ENCODE measurements at regions not wholly inside any gene's neighbourhood (a gene's known extent, or its start where the extent isn't known, plus 50 kb on each side); places are given as distances from the start of the nearest gene placed in this dataset.

- no peak for DNase-seq
- H3K4me3 ChIP-seq (ENCODE audit: low read depth, low read length) = no peak overlapping the region
- H3K27ac ChIP-seq = no peak overlapping the region
- H3K27me3 ChIP-seq (replicated peaks) = no peaks in the 10 kb centered on the region
- no peaks in the 10 kb centered on the region for H3K36me3 ChIP-seq (replicated peaks)
- in situ Hi-C loops (cut with HindIII; ENCODE audit: low pct_ligation_motif_present, low sequenced_read_pairs) = no loop called here
- TF ChIP-seq, protein P1, sequence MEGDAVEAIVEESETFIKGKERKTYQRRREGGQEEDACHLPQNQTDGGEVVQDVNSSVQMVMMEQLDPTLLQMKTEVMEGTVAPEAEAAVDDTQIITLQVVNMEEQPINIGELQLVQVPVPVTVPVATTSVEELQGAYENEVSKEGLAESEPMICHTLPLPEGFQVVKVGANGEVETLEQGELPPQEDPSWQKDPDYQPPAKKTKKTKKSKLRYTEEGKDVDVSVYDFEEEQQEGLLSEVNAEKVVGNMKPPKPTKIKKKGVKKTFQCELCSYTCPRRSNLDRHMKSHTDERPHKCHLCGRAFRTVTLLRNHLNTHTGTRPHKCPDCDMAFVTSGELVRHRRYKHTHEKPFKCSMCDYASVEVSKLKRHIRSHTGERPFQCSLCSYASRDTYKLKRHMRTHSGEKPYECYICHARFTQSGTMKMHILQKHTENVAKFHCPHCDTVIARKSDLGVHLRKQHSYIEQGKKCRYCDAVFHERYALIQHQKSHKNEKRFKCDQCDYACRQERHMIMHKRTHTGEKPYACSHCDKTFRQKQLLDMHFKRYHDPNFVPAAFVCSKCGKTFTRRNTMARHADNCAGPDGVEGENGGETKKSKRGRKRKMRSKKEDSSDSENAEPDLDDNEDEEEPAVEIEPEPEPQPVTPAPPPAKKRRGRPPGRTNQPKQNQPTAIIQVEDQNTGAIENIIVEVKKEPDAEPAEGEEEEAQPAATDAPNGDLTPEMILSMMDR (IDR thresholded peaks at IDR 0.05; ENCODE audit: low read depth, low read length, missing control alignments) = no peak
Observed at GRCh38 chr12:125435871-125436270, 370.6 kb downstream of the AACS start.

DNA sequence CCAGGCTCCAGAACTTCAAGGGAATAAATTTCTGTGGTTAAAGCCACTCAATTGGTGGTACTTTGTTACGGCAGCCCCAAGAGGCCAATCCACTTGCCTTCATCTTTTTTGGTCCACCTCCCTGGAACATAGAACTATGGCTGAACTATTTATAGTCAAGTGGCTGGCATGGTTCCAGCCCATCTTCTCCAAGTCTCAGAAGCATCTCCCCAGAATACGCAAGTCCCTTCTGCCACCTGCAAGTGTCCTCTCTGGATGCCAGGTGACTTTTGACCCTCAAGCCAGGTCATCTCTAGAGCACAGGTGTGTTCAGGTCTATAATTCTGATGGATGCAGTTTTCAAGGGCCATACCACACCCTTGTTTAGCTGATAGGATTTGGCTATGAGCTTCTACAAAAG, 371.5 kb downstream of the AACS start:
- H3K27ac ChIP-seq = no peak overlapping the region
- no peaks in the 10 kb centered on the region for H3K27me3 ChIP-seq (replicated peaks)
- in situ Hi-C loops (cut with HindIII; ENCODE audit: low pct_ligation_motif_present, low sequenced_read_pairs) = no loop called here
- DNase-seq = no peak
- no peaks in the 10 kb centered on the region for H3K36me3 ChIP-seq (replicated peaks)
- TF ChIP-seq, protein P1 (IDR thresholded peaks at IDR 0.05; ENCODE audit: low read depth, low read length, missing control alignments) = no peak
- H3K4me3 ChIP-seq (ENCODE audit: low read depth, low read length) = no peak overlapping the region

DNA sequence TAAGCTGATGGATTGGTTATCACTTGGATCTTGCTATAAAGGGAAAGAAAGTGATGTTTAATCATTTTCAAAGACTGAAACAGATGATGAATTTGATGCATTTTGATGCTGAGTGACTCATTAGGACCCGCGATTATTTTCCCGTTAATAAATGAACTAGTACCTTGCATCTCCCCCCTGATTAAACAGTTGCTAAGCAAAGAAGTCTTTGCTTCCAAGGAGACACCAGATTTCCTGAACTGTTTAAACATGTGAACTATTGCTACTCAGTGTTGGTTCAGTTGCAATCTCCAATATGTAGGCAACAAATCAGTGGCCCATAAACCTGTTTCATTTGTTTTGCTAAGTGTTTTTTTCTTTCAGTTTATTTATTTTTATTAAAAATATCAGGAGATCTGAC, 375.2 kb downstream of the AACS start:
- no peaks in the 10 kb centered on the region for H3K27me3 ChIP-seq (replicated peaks)
- H3K36me3 ChIP-seq (replicated peaks) = no peaks in the 10 kb centered on the region
- in situ Hi-C loops (cut with HindIII; ENCODE audit: low pct_ligation_motif_present, low sequenced_read_pairs) = no loop called here
- no peak overlapping the region for H3K4me3 ChIP-seq (ENCODE audit: low read depth, low read length)
- TF ChIP-seq, protein P1 (IDR thresholded peaks at IDR 0.05; ENCODE audit: low read depth, low read length, missing control alignments) = no peak
- no peak for DNase-seq
- H3K27ac ChIP-seq = no peak overlapping the region

GRCh38 chr12:125443341-125443740, 378.1 kb downstream of the AACS start:
- no peaks in the 10 kb centered on the region for H3K27me3 ChIP-seq (replicated peaks)
- H3K36me3 ChIP-seq (replicated peaks) = no peaks in the 10 kb centered on the region
- TF ChIP-seq, protein P1 (IDR thresholded peaks at IDR 0.05; ENCODE audit: low read depth, low read length, missing control alignments) = no peak
- DNase-seq = no peak
- no peak overlapping the region for H3K27ac ChIP-seq
- no peak overlapping the region for H3K4me3 ChIP-seq (ENCODE audit: low read depth, low read length)
- in situ Hi-C loops (cut with HindIII; ENCODE audit: low pct_ligation_motif_present, low sequenced_read_pairs) = no loop called here

- TF ChIP-seq, protein P1 (IDR thresholded peaks at IDR 0.05; ENCODE audit: low read depth, low read length, missing control alignments) = no peak
- no peak for DNase-seq
- no peaks in the 10 kb centered on the region for H3K27me3 ChIP-seq (replicated peaks)
- in situ Hi-C loops (cut with HindIII; ENCODE audit: low pct_ligation_motif_present, low sequenced_read_pairs) = no loop called here
- H3K27ac ChIP-seq = no peak overlapping the region
- no peak overlapping the region for H3K4me3 ChIP-seq (ENCODE audit: low read depth, low read length)
- no peaks in the 10 kb centered on the region for H3K36me3 ChIP-seq (replicated peaks)
Observed at GRCh38 chr12:125451408-125451807, 386.2 kb downstream of the AACS start.

DNA sequence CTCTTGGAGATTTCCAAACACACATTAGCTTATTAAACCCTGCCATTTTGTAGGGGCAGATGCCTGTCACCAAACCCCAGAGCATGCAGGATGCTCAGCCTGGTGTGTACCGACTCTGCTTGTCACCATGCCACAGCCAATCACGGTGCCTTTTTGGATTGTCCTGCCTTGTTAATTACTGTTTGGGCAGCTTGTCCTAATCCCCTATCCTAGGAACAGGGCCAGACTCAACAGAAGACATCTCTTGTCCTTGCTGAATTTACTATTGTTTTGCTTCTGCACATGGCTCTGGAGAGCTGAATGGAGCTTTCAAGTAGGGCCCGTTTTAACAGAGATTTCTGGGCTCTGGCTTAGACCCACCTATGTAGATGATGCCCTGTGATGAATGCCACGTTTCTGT, 388.5 kb downstream of the AACS start:
- in situ Hi-C loops (cut with HindIII; ENCODE audit: low pct_ligation_motif_present, low sequenced_read_pairs) = no loop called here
- TF ChIP-seq, protein P1 (IDR thresholded peaks at IDR 0.05; ENCODE audit: low read depth, low read length, missing control alignments) = no peak
- H3K27ac ChIP-seq = no peak overlapping the region

More for the DNA sequence above, 388.5 kb downstream of the AACS start:
- Histone ChIP-seq H3K27me3 (replicated peaks) (no peaks in the 10 kb centered on the region), H3K36me3 (replicated peaks) (no peaks in the 10 kb centered on the region), H3K4me3 (ENCODE audit: low read depth, low read length) (no peak overlapping the region)
- DNase-seq = no peak
